ENCODE measurements at regions not wholly inside any gene's neighbourhood (a gene's known extent, or its start where the extent isn't known, plus 50 kb on each side); places are given as distances from the start of the nearest gene placed in this dataset.
"Not testable (repeated sequence)": the region's sequence is repeated elsewhere in the genome, so short reads cannot be mapped to it uniquely, and the experiment has no call there.

DNA sequence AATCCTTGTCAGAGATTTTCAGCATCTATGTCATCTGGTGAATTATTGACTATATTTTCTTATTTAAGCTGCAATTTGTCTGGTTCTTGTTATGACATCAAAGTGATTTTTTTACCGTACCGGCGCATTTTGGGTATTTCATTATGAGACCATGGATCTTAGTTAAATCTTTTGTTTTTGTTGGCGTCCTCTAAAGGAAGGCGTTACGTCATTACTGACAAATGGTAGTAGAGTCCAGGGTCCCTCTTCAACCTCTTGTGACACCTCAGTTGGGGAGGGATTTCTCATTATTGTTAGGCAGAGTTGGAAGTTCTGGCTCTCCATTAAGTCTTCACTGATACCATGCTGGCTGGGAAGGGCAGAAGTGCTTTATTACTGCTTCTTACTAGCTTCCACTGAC, 175.8 kb upstream of the MMADHC start:
- no peak overlapping the region for H3K9ac ChIP-seq (ENCODE audit: low read length)
- H3K4me2 ChIP-seq (ENCODE audit: low read length) = no peak overlapping the region
- ATAC-seq (no peak), DNase-seq (no peak)
- no peaks in the 10 kb centered on the region for H3K79me2 ChIP-seq (ENCODE audit: low read length)
- H3K4me1 ChIP-seq (ENCODE audit: insufficient read depth, low read length) = peaks cover 23% of the 10 kb centered on the region
- no peaks in the 10 kb centered on the region for H3K9me3 ChIP-seq (ENCODE audit: low read length)
- H3K27me3 ChIP-seq (ENCODE audit: low read length) = no peaks in the 10 kb centered on the region
- H3K27ac ChIP-seq (ENCODE audit: low read length) = no peak overlapping the region
- H3F3A ChIP-seq (ENCODE audit: low read length, unreplicated experiment) = no peaks in the 10 kb centered on the region
- H3K9me2 ChIP-seq (replicated peaks; ENCODE audit: low read length) = no peaks in the 10 kb centered on the region
- H4K20me1 ChIP-seq (ENCODE audit: low read length) = no peaks in the 10 kb centered on the region
- H3K36me3 ChIP-seq (ENCODE audit: low read depth, low read length) = no peaks in the 10 kb centered on the region
- ChIA-PET POLR2A (ENCODE audit: unreplicated experiment) (no interaction called here), CTCF (no interaction called here)
- BruUV-seq (replicated peaks) = no TSS peak
- intact Hi-C loops (cut with micrococcal nuclease) = no loop called here
- H3K4me3 ChIP-seq (ENCODE audit: low read length) = no peak overlapping the region
- H2AFZ ChIP-seq (ENCODE audit: low read length) = no peak overlapping the region
- TF ChIP-seq EZH2phosphoT487 (IDR thresholded peaks at IDR 0.05; ENCODE audit: borderline replicate concordance, low read length) (no peak), EZH2 (IDR thresholded peaks at IDR 0.05; ENCODE audit: low read length, unreplicated experiment) (no peak)
- TF ChIP-seq, protein P1, sequence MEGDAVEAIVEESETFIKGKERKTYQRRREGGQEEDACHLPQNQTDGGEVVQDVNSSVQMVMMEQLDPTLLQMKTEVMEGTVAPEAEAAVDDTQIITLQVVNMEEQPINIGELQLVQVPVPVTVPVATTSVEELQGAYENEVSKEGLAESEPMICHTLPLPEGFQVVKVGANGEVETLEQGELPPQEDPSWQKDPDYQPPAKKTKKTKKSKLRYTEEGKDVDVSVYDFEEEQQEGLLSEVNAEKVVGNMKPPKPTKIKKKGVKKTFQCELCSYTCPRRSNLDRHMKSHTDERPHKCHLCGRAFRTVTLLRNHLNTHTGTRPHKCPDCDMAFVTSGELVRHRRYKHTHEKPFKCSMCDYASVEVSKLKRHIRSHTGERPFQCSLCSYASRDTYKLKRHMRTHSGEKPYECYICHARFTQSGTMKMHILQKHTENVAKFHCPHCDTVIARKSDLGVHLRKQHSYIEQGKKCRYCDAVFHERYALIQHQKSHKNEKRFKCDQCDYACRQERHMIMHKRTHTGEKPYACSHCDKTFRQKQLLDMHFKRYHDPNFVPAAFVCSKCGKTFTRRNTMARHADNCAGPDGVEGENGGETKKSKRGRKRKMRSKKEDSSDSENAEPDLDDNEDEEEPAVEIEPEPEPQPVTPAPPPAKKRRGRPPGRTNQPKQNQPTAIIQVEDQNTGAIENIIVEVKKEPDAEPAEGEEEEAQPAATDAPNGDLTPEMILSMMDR (conservative IDR thresholded peaks at IDR 0.05; ENCODE audit: low read depth, low read length) = no peak

DNA sequence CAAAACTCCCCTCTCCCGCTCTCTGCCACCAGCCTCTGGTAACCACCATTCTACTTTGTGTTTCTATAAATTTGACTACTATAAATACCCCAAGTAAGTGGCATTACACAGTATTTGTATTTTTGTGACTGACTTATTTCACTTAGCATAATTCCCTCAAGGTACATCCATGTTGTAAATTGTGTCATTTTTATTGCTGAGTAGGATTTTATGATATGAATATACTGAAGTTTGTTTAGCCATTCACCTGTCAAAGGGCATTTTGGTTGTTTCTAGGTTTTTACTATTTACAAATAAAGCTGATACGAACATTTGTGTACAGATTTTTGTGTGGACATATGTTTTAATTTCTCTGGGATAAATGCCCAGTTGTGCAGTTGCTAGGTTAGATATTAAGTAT, 174.0 kb upstream of the MMADHC start:
- ATAC-seq = no peak
- no peak overlapping the region for H2AFZ ChIP-seq (ENCODE audit: low read length)
- peaks cover 9% of the 10 kb centered on the region for H3K4me1 ChIP-seq (ENCODE audit: insufficient read depth, low read length)
- H3K27ac ChIP-seq (ENCODE audit: low read length) = no peak overlapping the region
- ChIA-PET CTCF (no interaction called here), POLR2A (ENCODE audit: unreplicated experiment) (no interaction called here)
- no peaks in the 10 kb centered on the region for H3K9me2 ChIP-seq (replicated peaks; ENCODE audit: low read length)
- no peak overlapping the region for H3K4me3 ChIP-seq (ENCODE audit: low read length)
- H3K9ac ChIP-seq (ENCODE audit: low read length) = no peak overlapping the region
- H3K79me2 ChIP-seq (ENCODE audit: low read length) = no peaks in the 10 kb centered on the region
- no peaks in the 10 kb centered on the region for H3K36me3 ChIP-seq (ENCODE audit: low read depth, low read length)
- H3K27me3 ChIP-seq (ENCODE audit: low read length) = no peaks in the 10 kb centered on the region
- H3K9me3 ChIP-seq (ENCODE audit: low read length) = no peaks in the 10 kb centered on the region
- no peaks in the 10 kb centered on the region for H4K20me1 ChIP-seq (ENCODE audit: low read length)
- TF ChIP-seq EZH2 (IDR thresholded peaks at IDR 0.05; ENCODE audit: low read length, unreplicated experiment) (no peak), EZH2phosphoT487 (IDR thresholded peaks at IDR 0.05; ENCODE audit: borderline replicate concordance, low read length) (no peak)
- TF ChIP-seq, protein P1 (conservative IDR thresholded peaks at IDR 0.05; ENCODE audit: low read depth, low read length) = no peak
- H3K4me2 ChIP-seq (ENCODE audit: low read length) = no peak overlapping the region
- DNase-seq = no peak
- no TSS peak for BruUV-seq (replicated peaks)
- H3F3A ChIP-seq (ENCODE audit: low read length, unreplicated experiment) = no peaks in the 10 kb centered on the region
- intact Hi-C loops (cut with micrococcal nuclease) = no loop called here

- H3K9me2 ChIP-seq (replicated peaks; ENCODE audit: low read length); H4K20me1 ChIP-seq (ENCODE audit: low read length); H3K4me2 ChIP-seq (ENCODE audit: low read length); H3K27me3 ChIP-seq (ENCODE audit: low read length); CTCF ChIA-PET; H3K36me3 ChIP-seq (ENCODE audit: low read depth, low read length); H3K27ac ChIP-seq (ENCODE audit: low read length); POLR2A ChIA-PET (ENCODE audit: unreplicated experiment); H3K4me1 ChIP-seq (ENCODE audit: insufficient read depth, low read length); H3K79me2 ChIP-seq (ENCODE audit: low read length); H3K9ac ChIP-seq (ENCODE audit: low read length); H3K9me3 ChIP-seq (ENCODE audit: low read length); ATAC-seq; H3F3A ChIP-seq (ENCODE audit: low read length, unreplicated experiment); DNase-seq; H3K4me3 ChIP-seq (ENCODE audit: low read length); intact Hi-C loops (cut with micrococcal nuclease); BruUV-seq (replicated peaks); H2AFZ ChIP-seq (ENCODE audit: low read length): not testable (repeated sequence)
These were observed 171.8 kb upstream of the MMADHC start for GRCh38 chr2:149759382-149759781.

GRCh38 chr2:149754722-149755121, 167.1 kb upstream of the MMADHC start:
- H3K79me2 ChIP-seq (ENCODE audit: low read length); H3K9ac ChIP-seq (ENCODE audit: low read length); POLR2A ChIA-PET (ENCODE audit: unreplicated experiment); H4K20me1 ChIP-seq (ENCODE audit: low read length); H3K27ac ChIP-seq (ENCODE audit: low read length); H2AFZ ChIP-seq (ENCODE audit: low read length); H3K4me3 ChIP-seq (ENCODE audit: low read length); H3F3A ChIP-seq (ENCODE audit: low read length, unreplicated experiment); H3K4me2 ChIP-seq (ENCODE audit: low read length); CTCF ChIA-PET; H3K36me3 ChIP-seq (ENCODE audit: low read depth, low read length); intact Hi-C loops (cut with micrococcal nuclease); BruUV-seq (replicated peaks); H3K9me3 ChIP-seq (ENCODE audit: low read length); DNase-seq; H3K27me3 ChIP-seq (ENCODE audit: low read length); H3K4me1 ChIP-seq (ENCODE audit: insufficient read depth, low read length); ATAC-seq; H3K9me2 ChIP-seq (replicated peaks; ENCODE audit: low read length): not testable (repeated sequence)

Data from PC-3 (cell line).